Suprapubic skin (tissue), 3 donors: ENCODE measurements at regions not wholly inside any gene's neighbourhood (a gene's known extent, or its start where the extent isn't known, plus 50 kb on each side); places are given as distances from the start of the nearest gene placed in this dataset.

Experiments
- POLR2A ChIP-seq, 2 donors: fragments of 450-650 bp; IDR thresholded peaks; one replicate each; pipeline ENCODE4 v1.6.1; 2017; ENCODE audit warnings: antibody characterized with exemption in 2 of 2, mild to moderate bottlenecking in 2 of 2, moderate library complexity in 2 of 2
- TF ChIP-seq, protein P1 (sequence below), 2 donors: fragments of 200-600 bp in 1 of 2; fragments of 450-650 bp in 1 of 2; sonication (generic) in 1 of 2; IDR thresholded peaks; one replicate each; pipeline ENCODE4 v1.5.1; 2016 to 2019; ENCODE audit warnings: antibody characterized with exemption in 2 of 2, mild to moderate bottlenecking in 1 of 2, moderate library complexity in 1 of 2

DNA sequence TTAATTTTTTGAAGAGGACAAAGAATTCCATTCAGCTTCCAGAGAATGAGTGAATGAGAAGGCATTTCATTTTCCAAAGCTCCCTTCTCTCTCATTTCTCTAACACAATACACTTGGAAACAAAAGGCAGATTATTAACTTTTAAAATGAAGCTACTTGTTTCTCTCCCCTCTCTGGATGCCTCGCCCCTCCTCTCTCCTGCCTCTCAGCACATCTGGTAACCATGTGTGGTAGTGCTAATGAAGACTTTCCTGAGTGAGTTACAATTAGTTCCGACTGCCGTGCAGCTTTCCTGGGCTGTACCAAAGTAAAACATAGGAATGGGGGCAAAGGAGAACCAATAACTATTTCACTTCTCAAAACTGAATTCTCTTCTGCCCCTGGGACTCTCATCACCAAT is 84.7 kb upstream of the SOX5 start:
- TF ChIP-seq, protein P1, sequence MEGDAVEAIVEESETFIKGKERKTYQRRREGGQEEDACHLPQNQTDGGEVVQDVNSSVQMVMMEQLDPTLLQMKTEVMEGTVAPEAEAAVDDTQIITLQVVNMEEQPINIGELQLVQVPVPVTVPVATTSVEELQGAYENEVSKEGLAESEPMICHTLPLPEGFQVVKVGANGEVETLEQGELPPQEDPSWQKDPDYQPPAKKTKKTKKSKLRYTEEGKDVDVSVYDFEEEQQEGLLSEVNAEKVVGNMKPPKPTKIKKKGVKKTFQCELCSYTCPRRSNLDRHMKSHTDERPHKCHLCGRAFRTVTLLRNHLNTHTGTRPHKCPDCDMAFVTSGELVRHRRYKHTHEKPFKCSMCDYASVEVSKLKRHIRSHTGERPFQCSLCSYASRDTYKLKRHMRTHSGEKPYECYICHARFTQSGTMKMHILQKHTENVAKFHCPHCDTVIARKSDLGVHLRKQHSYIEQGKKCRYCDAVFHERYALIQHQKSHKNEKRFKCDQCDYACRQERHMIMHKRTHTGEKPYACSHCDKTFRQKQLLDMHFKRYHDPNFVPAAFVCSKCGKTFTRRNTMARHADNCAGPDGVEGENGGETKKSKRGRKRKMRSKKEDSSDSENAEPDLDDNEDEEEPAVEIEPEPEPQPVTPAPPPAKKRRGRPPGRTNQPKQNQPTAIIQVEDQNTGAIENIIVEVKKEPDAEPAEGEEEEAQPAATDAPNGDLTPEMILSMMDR (IDR thresholded peaks at IDR 0.05), result no peak
- no peak for TF ChIP-seq POLR2A (IDR thresholded peaks at IDR 0.05)
